GM18520 (cell line): ENCODE measurements at regions not wholly inside any gene's neighbourhood (a gene's known extent, or its start where the extent isn't known, plus 50 kb on each side); places are given as distances from the start of the nearest gene placed in this dataset.
"Not testable (repeated sequence)": the region's sequence is repeated elsewhere in the genome, so short reads cannot be mapped to it uniquely, and the experiment has no call there.

Experiments
- ATAC-seq: cut with Tn5 transposase; IDR thresholded peaks from one replicate; pipeline ENCODE4 v1.9.1; 2021; ENCODE audit not compliant: unreplicated experiment

DNA sequence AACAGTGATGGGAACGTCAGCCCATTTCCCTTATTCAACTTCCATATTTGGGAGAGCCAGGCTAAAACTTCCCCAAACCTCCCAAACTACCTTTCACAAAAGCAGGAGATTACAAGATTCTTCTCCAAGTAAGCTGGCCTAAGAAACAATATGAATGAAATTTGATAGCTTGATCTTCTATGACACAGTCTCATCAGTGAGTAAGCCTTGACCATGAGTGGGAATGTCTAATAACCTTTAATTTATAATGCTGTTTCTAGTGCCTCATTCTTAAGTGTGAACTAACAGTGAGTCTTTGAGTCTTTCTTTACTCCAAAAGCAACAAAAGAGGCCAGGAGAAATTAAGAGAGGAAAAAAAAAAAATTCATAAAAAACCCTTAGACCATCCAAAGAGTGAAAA lies 1379.9 kb downstream of the EFNA5 start:
- no peak for ATAC-seq

DNA sequence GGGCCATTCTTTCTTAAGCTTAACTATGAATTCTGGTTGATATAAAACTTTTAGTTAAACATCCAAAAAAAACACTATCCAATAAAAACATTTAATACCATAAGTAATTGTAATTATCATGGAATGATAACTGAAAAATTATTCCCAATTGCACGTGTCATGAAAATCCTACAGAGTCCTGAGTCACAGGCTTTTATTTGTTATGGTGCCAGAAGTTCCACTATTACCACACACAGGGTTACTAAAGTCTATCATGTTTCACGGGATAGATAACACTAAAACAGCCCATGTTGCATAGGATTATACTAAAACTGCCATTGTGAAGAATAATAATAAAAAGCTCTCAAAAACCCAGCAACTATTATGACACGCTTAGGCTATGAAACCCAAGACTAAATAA lies 1381.8 kb downstream of the EFNA5 start:
- ATAC-seq, result no peak

DNA sequence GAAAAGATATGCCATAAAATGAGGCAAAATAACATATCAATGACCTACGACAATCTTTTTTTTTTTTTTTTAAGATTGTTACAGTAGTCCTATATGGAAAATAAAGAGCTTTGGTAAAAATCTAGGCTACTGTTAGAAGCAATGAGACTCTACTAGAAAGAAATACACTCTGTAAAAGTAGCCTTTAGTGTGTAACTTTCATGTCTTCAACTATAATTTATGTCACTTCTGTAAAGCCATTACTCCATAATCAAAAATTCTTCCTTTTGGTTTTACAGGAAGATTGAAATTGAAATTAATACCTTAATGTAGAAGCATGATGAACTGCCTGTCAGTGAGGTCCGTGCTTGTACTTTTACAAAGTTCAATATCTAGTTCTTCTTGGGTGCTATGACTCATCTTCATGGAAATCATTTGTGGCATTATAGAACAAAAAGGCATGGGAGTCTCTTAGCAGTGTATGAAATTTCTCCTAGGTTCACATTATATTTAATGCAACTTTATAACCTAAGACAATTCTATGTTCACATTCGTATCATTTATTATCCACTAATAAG lies 1393.1 kb downstream of the EFNA5 start:
- no peak for ATAC-seq

DNA sequence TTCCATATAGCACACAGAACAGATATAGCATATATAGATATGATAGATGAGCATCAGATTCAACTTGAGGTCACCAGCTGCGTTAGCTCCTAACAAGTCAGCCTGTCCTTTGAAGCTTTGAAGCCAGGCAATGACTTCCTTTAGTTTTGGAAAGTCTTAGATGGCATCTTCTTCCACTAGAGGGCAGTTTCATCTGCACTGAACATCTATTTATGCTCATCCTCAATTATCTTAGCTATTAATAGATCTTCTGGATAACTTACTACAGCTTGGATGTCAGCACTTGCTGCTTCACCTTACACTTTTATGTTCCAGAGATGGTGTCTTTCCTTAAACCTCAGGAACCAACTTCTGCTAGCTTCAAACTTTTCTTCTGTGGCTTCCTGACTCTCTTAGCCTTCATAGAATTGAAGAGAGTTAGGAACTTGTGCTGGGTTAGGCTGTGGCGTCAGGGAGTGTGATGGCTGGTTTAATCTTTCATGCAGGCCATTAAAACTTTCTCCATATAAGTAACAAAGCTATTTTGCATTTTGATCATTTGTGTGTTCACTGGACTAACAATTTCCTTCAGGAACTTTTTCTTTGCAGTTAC lies 1401.4 kb downstream of the EFNA5 start:
- no peak for ATAC-seq

DNA sequence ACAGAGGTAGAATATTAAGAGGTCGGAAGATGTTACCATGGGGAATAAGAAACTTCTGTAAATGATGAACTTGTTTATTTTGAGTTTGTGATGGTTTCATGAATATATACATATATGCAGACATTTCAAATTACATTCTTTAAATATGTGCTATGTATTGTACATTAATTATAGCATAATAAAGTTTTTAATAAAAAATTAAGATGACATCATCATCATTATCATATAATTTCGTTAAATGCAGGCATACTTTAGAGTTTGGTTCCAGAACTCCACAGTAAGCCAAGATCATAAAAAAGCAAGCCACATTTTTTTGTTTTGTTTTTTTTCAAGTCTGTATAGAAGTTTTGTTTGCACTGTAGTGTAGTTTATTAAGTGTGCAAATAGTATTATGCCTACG lies 1403.5 kb downstream of the EFNA5 start:
- ATAC-seq, result no peak

DNA sequence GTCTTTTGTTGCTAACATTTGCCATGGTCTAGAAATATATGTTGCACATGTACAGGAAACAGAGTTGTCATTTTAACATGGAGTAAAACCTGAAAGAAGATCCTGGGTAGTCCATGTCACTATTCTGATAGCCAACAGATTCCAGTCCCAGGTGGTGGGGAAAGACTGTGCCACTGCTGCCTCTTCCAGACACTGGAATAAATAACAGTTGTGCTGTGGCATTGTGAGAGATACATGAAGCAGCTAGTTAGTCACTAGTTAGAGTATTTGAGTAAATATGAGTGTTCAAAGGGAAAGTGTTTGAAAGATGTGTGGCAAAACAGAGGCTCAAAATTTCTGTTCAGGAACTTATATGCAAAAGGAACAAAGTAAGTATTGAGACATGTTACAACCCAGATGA lies 1408.3 kb downstream of the EFNA5 start:
- ATAC-seq, result no peak

DNA sequence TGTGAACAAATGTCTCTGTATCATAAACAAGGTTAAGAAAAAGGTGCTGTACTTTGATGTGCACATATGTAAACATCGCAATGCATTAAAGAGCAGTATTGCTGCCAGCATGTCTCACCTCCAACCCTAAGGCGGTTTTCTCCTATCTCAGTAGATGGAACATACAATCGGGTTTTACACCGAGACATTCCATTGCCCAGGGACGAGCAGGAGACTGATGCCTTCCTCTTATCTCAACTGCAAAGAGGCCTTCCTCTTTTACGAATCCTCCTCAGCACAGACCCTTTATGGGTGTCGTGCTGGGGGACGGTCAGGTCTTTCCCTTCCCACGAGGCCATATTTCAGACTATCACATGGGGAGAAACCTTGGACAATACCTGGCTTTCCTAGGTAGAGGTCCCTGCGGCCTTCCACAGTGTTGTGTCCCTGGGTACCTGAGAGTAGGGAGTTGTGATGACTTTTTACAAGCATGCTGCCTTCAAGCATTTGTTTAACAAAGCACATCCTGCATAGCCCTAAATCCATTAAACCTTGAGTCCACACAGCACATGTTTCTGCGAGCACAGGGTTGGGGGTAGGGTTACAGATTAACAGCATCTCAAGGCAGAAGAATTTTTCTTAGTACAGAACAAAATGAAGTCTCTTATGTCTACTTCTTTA lies 1411.2 kb downstream of the EFNA5 start:
- ATAC-seq, result not testable (repeated sequence)

DNA sequence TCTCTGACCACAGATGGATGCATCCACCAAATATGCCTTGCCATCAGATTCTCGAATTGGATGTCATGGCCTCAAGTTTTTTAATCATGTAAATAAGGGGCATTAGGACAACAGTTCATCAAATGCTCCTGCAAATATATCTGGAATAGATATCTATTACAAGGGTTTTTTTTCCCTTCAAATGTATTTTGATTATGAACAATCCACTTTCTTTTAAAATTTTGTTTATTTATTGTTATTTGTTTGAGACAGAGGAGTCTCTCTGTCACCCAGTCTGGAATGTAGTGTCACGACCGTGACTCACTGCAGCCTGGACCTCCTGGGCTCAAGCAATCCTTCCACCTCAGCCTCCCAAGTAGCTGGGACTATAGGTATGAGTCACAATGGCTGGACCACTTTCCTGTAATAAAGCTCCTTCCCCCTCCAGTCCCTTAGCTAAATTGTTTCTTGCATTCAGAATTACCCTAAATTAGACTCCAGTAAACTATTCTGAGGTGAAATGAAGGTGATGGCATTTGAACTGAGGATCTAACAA lies 1412.1 kb downstream of the EFNA5 start:
- ATAC-seq, result no peak

DNA sequence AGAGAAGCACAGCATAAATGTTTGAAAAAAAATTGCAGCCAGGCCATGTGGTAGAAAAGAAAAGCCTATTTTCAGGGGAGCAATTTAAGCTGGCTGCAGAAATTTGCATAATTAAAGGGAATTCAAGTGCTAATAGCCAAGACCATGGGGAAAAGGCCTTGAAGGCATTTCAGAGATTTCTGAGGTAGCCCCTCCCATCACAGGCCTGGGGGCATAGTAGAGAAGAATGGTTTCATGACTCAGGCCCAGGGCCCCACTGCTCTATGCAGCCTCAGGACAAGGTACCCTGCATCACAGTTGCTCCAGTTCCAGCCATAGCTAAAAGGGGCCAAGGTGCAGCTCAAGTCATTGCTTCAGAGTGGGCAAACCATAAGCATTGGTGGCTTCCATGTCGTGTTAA lies 1416.0 kb downstream of the EFNA5 start:
- no peak for ATAC-seq

DNA sequence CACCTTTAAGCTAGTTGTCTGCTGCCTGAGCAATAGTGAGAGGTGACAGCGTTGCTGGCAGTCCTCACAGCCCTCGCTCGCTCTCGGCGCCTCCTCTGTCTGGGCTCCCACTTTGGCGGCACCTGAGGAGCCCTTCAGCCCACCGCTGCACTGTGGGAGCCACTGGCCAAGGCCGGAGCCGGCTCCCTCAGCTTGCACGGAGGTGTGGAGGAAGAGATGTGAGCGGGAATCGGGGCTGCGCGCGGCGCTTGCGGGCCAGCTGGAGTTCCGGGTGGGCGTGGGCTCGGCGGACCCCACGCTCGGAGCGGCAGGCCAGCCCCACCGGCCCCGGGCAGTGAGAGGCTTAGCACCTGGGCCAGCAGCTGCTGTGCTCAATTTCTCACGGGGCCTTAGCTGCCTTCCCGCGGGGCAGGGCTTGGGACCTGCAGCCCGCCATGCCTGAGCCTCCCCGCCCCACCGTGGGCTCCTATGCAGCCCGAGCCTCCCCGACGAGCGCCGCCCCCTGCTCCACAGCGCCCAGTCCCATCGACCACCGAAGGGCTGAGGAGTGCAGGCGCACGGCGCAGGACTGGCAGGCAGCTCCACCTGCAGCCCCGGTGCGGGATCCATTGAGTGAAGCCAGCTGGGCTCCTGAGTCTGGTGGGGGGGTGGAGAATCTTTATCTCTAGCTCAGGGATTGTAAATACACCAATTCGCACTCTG lies 1424.5 kb downstream of the EFNA5 start:
- not testable (repeated sequence) for ATAC-seq

DNA sequence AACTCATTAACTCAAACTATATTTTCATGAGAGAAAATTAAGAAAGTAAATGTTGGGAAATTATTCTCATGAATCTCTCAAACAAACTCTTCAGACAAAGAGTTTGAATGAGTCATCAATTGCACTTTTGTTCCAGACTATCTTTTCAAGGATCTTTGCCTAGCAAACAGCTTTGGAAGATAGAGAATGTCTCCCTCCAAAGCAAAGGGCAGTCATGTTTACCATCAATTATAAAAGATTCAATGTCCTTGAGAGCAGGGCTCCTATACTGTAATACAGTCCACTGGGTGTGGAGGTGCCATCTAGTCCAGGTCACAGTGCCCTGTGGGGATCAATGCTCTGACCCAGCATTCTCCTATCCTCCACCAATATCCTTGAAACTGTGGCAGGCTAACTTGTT lies 1429.3 kb downstream of the EFNA5 start:
- ATAC-seq, result no peak

DNA sequence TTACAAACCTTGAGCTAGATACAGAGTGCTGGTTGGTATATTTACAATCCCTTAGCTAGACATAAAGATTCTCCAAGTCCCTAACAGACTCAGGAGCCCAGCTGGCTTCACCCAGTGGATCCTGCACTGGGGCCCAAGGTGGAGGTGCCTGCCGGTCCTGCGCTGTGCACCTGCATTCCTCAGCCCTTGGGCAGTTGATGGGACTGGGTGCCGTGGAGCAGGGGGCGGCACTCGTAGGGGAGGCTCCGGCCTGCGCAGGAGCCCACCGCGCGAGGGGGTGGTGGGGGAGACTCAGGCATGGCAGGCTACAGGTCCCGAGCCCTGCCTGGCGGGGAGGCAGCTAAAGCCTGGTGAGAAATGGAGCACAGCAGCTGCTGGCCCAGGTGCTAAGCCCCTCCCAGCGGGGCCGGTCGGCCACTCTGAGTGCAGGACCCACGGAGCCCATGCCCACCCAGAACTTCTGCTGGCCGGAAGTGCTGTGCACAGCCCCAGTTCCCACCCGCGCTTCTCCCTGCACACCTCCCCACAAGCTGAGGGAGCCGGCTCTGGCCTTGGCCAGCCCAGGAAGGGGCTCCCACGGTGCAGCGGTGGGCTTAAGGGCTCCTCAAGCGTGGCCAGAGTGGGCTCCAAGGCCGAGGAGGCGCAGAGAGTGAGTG lies 1464.7 kb downstream of the EFNA5 start:
- no peak for ATAC-seq

DNA sequence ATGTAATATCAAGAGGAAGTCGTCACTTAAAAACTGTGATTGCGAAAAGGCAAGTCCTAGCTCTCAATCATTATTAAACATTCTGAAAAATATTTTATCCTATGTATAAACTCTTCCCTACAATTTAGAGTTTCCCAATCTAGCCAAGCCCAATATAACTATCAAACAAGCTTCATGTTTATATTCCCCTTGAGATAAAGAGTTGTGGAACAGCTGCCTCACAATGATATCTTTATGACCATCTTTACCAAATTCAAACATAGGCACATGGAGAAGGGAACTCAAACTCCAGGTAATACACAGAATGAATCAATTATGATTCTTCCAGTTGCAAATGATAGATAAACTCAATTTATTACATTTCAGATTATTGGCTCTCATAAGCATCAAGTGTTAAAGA lies 1468.7 kb downstream of the EFNA5 start:
- ATAC-seq, result no peak

DNA sequence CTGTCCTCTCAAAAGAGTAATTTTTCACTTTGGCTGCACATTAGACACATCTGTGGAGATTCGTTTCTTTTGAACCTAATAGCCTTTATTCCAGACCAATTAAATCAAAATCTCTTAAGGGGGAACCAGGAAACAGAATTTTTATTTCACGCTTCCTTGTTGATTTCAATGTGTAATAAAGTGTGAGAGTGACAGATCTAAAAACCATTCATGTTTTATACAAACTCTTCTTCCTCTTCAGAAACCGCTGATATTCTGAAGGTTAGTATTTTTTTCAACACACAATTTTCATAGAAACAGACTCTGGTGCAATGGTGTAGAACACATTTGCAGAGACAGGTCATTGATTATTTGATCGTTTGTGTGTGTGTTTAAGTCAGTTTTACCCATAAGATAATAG lies 1469.8 kb downstream of the EFNA5 start:
- ATAC-seq, result no peak

DNA sequence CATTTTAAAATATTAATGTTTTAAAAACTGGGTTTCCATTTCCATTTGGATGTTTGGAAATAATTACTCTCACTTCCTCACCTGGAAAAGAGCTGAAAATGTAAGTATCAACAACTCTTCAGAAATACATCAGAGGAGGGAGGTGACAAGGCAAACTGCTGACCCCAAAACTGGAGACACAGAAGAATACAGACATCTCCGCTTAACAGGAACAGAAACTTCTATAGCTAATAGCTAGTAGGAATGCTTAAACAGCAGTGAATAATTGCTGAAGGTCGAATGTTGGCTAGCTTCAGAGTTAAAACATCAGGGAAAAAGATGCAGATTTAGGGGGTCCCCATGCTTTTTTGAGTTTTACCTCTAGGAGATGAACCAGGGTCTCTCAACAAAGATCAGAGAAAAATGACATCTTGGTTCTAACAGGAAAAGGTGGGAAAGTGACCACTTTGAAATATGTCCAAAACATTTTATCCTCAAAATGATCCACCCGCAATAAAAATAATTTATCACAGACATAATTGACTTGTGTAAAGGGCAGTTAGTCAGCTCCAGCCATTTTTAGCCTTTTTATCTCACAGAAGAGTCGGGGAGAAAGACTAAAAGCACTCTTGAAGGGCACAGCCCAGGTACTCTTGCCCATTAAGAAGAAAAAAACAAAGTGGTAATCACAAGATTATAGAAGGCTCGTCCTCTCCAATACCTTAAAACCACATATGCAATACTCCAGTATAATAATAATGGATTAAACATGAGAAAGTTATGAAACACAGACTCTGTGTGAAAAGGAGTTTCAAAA lies 1474.9 kb downstream of the EFNA5 start:
- ATAC-seq, result no peak

DNA sequence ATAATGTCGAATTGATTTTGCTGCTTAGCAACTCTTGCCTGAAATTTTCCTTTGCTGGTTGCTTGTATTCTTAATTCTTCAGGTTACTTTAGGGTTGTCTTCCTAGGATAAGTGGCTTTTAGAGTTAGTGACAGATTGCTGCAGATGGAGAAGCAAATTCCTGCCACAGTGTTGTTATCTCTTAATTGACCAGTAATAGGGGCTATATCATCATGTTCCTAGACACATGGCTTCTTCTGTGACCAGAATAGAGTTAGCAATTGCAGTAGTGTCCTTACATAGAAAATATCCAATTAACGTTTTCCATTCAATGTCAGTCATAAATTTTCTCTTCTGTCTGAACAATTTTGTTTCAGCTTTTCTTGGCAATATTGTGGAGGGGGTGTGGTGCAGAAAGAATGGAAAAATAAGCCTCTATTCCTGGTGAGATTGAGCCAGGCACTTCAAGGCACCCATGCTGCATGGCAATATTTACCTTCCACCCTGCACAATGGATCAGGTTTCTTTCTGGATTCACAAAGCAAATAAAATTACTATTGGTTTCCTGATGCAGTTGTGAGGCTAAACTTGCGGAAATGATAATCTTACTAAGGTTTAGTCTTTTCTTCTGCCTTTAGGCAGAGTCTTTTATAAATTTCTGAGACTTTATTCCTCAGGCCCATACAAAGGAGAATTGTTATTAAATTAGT lies 1481.5 kb downstream of the EFNA5 start:
- ATAC-seq, result no peak

DNA sequence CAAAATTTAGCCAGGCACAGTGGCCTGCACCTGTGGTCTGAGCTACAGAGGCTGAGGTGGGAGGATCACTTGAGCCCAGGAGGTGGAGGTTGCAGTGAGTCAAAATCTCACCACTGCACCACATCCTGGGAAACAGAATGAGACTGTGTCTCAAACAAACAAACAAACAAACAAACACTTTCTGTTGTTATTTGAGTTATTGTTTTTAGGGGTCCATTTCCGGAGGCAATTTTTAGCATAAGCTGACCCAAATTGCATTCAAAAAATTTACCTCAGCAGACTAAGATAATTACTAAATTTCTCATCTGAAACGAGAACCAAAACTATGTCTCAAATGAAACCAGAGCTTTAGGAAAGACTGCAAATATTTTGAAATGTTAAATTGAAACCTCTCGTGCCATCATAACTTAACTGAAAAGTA lies 1485.1 kb downstream of the EFNA5 start:
- no peak for ATAC-seq

DNA sequence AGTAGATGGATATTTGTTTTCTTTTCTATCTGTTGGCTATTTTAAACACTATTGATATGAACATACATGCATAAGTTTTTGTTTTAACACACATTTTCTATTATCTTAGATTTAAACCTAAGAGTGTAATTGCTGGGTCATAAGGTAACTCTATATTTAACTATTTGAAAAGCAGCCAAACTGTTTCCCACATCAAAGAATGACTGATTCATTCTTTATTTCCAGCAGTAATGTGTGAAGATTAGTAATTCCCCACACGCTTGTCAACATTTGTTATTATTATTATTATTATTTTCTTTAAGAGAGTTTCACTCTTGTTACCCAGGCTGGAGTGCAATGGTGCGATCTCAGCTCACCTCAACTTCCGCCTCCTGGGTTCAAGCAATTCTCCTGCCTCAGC lies 1495.8 kb downstream of the EFNA5 start:
- ATAC-seq, result no peak

DNA sequence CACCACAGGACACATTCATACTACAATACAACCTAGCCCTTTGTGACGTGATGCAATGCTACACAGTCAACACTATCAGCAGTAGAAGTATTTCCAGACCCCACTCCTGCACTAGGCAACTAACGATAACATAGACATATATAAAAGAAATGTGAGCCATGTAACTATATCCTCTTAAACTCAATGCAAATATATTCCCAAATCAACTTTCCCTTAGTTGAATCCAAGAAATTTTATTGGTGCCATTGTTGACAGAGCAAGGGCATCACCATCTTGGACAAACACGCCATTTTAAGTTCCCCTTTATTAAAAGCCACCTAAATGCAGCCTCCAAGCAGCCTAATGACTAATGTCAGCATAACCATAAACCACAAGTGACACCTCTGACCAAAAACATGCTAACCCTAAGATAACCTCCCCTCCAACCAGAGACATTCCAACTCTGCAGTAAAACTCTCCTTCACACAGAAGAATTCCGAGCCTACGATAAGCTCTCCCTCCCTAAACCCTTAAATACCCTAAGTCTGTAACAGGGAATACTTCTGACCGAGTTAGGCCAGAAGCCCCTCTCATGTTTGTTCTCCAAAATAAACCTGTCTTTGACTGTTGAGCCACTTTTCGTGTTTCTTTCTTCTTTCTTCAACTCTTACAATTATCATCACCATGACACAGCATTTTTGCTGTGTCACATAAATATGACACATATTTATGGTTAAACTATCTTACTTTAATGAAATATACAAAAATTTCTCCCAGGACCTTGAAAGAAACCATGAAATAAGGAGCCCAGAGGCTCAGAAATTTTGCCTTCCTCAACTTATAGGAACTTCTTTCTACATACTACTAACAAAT lies 1497.8 kb downstream of the EFNA5 start:
- ATAC-seq, result no peak
